AG04449 (cell line): ENCODE measurements at regions not wholly inside any gene's neighbourhood (a gene's known extent, or its start where the extent isn't known, plus 50 kb on each side); places are given as distances from the start of the nearest gene placed in this dataset.

Experiments used
- CTCF ChIA-PET: fragments of 350-600 bp; formaldehyde crosslinking; extraction: SDS; loops from one replicate; lab custom pipeline; 2021; ENCODE audit warnings: antibody characterized with exemption; lab: Yijun Ruan, JAX
- POLR2A ChIA-PET: fragments of 400-600, 350-600 bp; formaldehyde crosslinking; extraction: SDS; loops from one replicate; lab custom pipeline; 2020; ENCODE audit warnings: antibody characterized with exemption, inconsistent platforms; lab: Yijun Ruan, JAX
- DNase-seq: peaks from one replicate; pipeline ENCODE4 v3.0.0-alpha.2; 2010; ENCODE audit warnings: low read depth, low spot score
- H3K4me3 ChIP-seq: 2 replicates; pipeline ENCODE4 v1.5.1; 2011; ENCODE audit warnings: low read depth, mild to moderate bottlenecking, control low read depth, low read length
- CTCF ChIP-seq: IDR thresholded peaks from one replicate; pipeline ENCODE4 v1.5.1; 2011; ENCODE audit warnings: mild to moderate bottlenecking, moderate library complexity, low read length, control low read depth, inconsistent platforms; ENCODE audit not compliant: insufficient read depth; ENCODE audit errors: missing control alignments

- DNase-seq = no peak
- POLR2A ChIA-PET = no interaction called here
- H3K4me3 ChIP-seq = no peak overlapping the region
- TF ChIP-seq CTCF = no peak
- CTCF ChIA-PET = no interaction called here
Measured at GRCh38 chr2:121014876-121015275, 270.1 kb downstream of the TFCP2L1 start.

GRCh38 chr2:121015971-121016485, 269.0 kb downstream of the TFCP2L1 start:
- H3K4me3 ChIP-seq = no peak overlapping the region
- no peak for DNase-seq
- no peak for TF ChIP-seq CTCF
- POLR2A ChIA-PET = no interaction called here
- CTCF ChIA-PET = no interaction called here

DNA sequence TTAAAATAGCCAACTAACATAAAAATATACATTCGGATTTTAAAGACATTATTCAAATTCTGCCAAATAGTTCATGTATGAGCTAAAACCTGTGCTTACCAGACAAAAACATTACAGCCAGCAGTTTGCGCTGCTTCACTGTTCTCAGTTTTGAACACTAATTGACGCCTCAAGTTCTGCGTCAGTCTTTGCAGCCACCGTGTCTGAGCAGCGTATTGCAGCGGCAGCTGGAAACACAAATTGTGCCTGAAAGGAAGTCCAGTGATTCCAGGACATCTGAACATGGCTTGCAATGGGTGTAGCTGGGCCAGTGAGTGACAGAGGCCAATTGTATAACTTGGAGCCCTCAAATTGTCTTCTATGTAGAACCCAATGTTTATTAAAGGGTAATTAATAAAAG, 267.6 kb downstream of the TFCP2L1 start:
- H3K4me3 ChIP-seq = no peak overlapping the region
- DNase-seq = no peak
- POLR2A ChIA-PET = no interaction called here
- TF ChIP-seq CTCF = no peak
- CTCF ChIA-PET = interaction anchor here (1.1 to 1.4 kb wide), 2 partner anchors 60 to 63 kb away, joined by 3 read pairs; no protein-coding TSS in a partner anchor

- ChIA-PET CTCF (interaction anchor here (1.3 to 1.4 kb wide), 2 partner anchors 19 to 62 kb away, joined by 3 read pairs; no protein-coding TSS in a partner anchor), POLR2A (no interaction called here)
- TF ChIP-seq CTCF = no peak
- no peak for DNase-seq
- no peak overlapping the region for H3K4me3 ChIP-seq
Measured at GRCh38 chr2:121018136-121019061, 266.6 kb downstream of the TFCP2L1 start.

DNA sequence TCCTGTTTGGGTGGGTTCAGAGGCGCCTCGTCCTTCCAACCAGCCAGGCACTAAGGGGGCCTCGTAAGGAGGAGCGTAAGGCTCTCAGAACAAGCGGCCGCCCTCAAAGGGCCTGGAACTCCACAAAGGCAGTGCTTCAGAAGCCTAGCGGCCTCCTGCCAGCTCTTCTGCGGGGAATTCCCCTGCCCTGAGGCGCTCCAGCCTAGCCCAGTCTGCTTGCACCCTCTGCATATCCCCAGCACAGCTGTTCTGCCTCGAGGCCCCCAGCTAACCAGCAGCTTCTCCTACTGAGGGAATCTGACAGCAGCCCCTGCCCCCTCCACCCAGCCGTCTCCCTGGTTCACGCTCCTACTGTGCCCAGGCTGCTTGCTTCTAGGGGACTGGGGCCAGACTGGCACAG, 265.9 kb downstream of the TFCP2L1 start:
- DNase-seq = no peak
- no peak for TF ChIP-seq CTCF
- ChIA-PET POLR2A (no interaction called here), CTCF (interaction anchor here (1.3 kb wide), 1 partner anchor 20 kb away, joined by 3 read pairs; no protein-coding TSS in a partner anchor)
- H3K4me3 ChIP-seq = no peak overlapping the region

DNA sequence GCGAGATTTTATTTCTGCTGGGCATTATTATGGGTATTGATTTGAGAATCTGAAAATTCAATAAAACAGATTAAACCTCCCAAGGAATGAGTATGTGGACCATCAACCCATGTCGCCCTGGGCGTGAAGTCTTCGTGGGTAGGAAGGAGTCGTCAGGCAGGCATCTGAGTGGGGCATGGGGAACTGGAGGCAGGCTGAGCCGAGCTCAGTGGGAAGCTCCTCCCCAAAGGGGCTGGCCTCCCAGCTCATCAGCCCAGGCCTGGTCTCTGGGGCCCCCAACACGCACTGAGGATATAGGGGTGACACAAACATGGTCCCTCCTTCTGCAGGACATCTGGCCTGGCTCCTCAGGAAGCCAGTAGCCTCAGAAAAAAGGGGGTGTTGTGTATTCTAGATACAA, 265.2 kb downstream of the TFCP2L1 start:
- H3K4me3 ChIP-seq = no peak overlapping the region
- ChIA-PET POLR2A (no interaction called here), CTCF (no interaction called here)
- no peak for DNase-seq
- no peak for TF ChIP-seq CTCF
